GM19099 (cell line): ENCODE measurements at regions not wholly inside any gene's neighbourhood (a gene's known extent, or its start where the extent isn't known, plus 50 kb on each side); places are given as distances from the start of the nearest gene placed in this dataset.

ENCODE experiments used
- POLR2A ChIP-seq: IDR thresholded peaks from 3 replicates; pipeline ENCODE4 v1.6.1; 2011; ENCODE audit warnings: low read depth; ENCODE audit not compliant: insufficient read length; ENCODE audit errors: extremely low read depth

DNA sequence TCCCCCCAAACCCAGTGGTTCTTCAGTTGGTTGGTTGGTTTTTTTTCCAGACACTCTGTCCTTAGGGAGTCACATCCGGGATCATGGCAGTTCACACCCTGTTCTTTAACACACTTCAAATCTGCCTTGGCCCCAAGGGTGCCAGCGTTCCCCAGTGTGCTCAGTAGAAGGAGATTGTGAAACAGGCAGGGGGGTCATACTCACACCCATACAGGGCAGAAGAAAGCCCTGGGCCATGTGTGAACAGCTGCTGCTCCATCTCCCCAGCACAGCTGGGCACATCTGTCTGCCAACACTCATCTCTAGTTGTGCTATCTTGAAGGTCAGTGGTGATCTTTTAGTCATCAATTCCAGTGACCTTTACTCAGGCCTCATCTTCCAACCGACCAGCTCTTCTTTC, 64.4 kb upstream of the FUT8 start:
- no peak for TF ChIP-seq POLR2A

DNA sequence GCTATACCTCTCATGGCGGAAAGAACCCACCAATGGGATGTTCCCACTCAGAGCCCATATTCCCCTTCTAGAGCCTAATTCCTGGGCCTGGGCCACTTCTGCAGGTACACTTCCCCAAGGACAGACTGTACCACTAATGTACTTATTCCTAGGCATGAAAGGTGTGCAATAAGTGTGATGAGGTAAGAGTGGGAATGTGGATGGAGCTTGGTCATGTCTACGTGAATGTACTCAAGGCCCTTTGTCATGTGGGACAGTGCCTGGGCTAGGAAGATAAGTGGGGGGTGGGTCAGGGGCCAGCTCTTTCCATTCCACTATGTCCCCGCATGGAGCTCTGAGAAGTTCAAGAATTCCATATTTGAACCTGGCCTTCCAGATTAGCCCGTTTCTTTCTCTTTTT, 63.4 kb upstream of the FUT8 start:
- TF ChIP-seq POLR2A = no peak

DNA sequence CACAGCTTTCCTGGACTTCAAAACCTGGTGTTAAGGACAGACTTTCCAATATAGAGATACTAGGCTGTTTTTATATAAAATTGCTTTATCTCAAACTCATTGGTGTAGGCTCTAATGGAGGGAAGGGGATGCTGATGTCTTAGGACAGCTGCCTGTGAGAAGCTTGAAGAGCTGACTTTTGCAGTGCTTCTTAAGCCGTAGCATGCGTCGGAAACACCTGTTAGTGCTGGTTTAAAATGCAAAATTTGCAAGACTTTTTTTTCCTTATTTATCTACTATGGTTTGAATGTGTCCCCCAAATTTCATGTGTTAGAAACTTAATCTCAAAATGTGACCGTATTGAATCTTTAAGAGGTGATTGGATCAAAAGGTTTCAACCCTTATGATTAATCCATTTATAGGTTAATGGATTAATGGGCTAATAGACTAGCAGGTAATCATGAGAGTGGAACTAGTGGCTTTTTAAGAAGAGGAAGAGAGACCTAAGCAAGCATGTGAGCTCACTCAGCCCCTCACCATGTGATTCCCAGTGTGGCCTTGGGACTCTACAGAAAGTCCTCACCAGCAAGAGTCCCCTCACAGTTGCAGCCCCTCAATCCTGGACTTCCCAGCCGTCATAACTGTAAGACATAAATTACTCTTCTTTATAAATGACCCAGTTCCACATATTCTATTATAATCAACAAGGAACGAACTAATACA, 60.9 kb upstream of the FUT8 start:
- no peak for TF ChIP-seq POLR2A

DNA sequence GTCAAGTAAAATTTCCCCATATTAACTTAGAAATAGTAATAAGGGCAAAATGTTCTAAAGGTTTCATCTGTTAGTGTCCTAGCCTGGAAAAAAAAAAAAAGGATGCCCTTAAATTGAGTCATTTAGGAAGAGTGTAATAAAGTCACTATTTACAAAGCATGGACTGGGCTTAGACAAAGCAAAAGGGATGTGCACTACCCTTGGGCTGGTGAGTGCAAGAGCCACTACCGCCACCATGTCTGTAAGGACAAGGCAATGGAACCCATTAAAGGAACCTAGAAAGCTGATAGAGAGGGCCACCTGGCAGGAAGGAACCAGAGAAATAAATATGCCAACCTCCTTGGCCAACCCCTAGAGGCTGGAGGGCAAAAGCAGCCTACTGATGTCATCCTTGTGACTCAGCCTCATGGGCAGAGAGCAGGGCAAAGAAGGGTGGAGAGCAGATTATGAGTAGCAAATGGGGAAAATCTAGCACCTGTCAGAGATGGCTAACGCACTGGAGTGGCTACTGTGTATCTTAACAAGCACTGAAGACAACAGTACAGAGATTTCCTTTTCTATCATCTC, 59.5 kb upstream of the FUT8 start:
- no peak for TF ChIP-seq POLR2A

DNA sequence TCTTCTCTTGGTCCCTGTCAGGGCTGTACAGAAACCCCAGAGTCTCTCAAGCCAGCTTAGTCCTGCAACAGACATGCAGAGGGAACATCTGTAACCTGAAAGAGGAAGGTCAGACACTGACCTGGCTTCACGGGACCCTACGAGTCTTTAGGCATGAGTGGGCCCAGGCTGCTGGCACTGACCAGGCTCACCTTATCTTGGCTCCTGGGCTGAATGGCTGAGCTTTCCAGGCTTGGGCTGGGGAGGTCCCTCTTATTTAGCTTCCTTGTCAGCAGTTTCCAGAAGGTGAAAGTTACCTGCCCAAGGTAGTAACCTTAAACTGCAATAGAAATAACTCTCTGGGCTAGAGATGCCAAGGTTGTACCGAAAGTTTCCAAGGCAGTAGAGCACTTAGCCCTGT, 58.4 kb upstream of the FUT8 start:
- TF ChIP-seq POLR2A = no peak

DNA sequence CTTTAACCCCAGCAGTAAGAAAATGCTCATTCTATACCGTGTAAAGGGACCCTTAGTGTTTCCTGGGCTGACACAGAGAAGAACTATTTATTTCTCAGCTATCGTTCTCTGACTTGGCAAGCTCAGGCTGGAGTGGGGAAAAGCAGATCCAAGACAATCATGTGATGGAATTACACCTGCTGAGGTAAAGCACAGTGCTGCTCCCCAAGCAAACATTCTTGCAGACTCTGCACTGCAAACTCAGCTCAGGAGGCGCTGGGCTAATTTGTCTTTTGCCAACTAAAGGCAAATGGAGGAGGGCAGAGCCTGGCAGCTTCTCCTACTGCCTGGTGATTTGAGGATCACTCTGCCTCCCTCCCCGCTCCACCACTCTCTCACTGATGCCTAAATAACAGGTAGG, 57.8 kb upstream of the FUT8 start:
- no peak for TF ChIP-seq POLR2A

DNA sequence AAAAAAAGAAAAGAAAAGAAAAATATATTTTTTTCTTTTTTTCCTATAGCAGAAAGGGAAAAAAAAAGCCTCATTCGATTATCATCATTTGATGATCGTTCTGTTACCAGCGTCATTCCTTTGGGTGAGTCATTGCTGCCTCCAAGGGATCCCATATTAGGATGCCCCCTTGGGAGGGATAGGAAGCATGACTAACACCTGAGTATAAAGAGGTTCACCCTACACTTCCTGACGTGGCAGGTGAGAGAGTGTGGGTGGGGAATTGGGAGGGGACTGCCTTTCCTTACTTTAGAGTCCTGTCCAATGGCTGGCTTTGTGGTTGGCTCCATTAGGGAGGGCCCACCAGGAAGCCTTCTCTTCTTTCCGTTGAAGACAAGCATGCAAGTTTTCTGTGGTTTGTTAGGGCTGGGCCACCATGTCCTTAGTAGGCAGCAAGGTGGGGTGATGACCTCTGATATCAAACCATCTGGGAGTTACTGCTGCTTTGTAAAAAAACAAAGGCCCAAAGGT, 56.1 kb upstream of the FUT8 start:
- TF ChIP-seq POLR2A = no peak

DNA sequence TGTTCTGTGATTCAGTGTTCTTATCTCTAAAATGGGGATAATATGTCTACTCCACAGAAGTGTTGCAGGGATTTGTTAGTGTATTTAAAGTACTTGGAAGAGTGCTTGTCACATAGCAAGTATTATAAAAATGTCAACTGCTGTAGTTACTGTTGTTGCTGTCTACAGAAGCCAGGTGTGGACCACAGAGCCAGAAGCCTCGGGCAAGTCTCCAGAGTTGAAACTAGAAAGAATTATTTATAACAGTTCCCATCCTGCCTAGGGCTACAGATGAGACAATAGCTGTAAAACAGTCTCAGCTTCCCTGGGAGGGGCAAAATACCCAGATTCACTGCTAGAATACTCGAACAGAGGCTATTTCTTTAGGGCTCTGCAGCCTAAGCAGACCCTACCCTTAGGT, 55.4 kb upstream of the FUT8 start:
- TF ChIP-seq POLR2A = no peak

DNA sequence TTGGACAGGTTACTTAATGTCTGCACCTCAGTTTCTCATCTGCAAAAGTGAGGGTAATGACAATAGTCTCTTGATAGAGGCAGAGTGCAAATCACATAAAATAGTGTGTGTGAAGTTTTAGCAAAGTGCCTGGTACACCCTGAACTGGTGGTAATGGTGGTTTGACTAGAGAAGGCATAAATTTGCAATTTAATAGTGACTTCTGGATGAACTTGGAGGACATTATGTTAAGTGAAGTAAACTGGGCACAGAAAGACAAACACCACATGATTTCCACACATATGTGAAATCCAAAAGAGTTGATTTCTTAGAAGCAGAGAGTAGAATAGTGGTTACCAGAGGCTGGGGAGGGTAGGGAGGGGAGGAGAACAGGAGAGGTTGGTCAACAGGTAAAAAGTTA, 54.8 kb upstream of the FUT8 start:
- TF ChIP-seq POLR2A = no peak

DNA sequence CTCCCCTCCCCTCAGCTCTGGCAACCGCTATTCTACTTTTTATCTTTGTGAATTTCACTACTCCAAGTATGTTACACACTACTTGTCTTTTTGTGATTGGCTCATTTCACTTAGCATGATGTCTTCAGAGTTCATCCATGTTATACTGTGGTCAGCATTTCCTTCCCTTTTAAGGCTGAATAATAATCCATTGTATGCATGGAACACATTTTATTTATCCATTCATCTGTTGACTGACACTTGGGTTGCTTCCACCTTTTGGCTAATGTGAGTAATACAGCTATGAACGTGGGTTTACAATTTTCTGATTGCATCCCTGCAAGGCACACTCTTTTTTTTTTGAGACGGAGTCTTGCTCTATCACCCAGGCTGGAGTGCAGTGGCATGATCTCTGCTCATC, 53.0 kb upstream of the FUT8 start:
- no peak for TF ChIP-seq POLR2A

DNA sequence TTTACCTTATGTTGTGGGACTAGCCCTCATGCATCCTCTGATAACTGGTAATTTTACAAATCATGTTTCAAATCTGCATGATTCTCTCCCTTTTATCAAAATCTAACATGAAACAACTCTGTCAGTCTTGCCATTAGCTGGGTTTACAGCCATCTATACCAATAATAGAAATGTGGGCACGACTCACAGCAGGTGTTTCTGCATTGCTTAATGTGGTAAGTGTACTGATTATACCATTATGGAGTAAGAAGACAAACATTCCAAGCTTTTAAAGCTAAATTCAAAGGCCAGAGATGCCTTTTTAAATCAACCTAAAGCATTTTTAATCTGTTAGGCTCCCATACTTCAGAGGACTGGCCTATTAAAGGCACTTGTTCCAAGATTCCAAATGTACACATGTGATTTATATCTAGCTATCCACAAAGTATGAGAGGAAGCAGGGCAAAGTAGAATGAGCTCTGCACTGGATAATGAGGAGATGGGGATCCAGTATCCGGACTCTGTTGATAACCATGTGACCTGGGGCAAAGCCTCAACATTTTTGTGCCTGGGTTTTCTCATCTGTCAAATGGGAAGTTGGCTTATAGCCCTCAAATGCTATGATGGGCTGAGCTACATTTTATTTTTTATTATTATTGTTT, 52.3 kb upstream of the FUT8 start:
- no peak for TF ChIP-seq POLR2A

DNA sequence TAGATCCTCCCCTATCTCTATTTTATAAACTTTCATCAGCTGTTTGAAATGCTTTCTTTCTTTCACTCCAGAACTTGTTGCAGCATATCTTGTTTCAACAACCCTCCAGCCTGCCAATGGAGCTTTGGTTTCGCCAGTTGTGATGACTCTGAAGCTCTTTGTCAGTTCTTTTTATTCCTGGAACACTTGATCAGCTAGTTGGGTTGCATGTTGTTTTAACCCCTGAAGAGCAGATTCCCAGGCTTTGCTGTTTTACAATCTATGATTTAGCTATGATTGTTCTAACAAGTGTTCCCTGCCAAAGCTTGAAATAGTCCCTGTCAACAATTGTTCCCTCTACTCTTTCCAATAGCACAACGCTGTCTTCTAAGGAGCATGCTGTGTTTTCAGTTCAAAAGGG, 50.6 kb upstream of the FUT8 start:
- no peak for TF ChIP-seq POLR2A
